ENCODE measurements at regions not wholly inside any gene's neighbourhood (a gene's known extent, or its start where the extent isn't known, plus 50 kb on each side); places are given as distances from the start of the nearest gene placed in this dataset.

DNA sequence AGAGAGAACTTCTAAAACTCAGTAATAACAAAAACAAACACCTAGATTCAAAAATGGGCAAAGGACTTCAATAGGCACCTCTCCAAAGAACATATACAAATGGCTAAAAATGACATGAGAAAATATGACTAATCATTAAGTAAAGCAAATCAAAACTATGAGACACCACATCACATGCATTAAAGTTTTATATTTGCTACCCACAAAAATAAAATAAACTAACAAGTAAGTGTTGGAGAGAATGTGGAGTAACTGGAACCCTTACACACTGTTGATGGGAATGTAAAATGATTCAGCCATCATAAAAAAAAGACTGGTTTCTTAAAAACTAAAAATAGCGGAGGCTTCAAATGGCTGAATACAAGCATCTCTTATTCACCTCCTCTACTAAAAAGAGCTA lies 262.1 kb upstream of the PKN2 start:
- Histone ChIP-seq H3K4me3 (no peak overlapping the region), H3K36me3 (ENCODE audit: insufficient read depth in 1 of 2, low read depth in 1 of 2) (no peaks in the 10 kb centered on the region), H3K9me3 (peaks cover 11% of the 10 kb centered on the region), H3K27me3 (ENCODE audit: insufficient read depth in 3 of 3, low read length in 2 of 3) (no peaks in the 10 kb centered on the region), H3K4me1 (no peaks in the 10 kb centered on the region), H3K27ac (no peak overlapping the region)
- no peak for ATAC-seq
- TF ChIP-seq, protein P1, sequence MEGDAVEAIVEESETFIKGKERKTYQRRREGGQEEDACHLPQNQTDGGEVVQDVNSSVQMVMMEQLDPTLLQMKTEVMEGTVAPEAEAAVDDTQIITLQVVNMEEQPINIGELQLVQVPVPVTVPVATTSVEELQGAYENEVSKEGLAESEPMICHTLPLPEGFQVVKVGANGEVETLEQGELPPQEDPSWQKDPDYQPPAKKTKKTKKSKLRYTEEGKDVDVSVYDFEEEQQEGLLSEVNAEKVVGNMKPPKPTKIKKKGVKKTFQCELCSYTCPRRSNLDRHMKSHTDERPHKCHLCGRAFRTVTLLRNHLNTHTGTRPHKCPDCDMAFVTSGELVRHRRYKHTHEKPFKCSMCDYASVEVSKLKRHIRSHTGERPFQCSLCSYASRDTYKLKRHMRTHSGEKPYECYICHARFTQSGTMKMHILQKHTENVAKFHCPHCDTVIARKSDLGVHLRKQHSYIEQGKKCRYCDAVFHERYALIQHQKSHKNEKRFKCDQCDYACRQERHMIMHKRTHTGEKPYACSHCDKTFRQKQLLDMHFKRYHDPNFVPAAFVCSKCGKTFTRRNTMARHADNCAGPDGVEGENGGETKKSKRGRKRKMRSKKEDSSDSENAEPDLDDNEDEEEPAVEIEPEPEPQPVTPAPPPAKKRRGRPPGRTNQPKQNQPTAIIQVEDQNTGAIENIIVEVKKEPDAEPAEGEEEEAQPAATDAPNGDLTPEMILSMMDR (IDR thresholded peaks at IDR 0.05): no peak
- intact Hi-C loops (cut with DNase I): no loop called here
- DNase-seq: no peak
- WGBS, 3 donors: 89 to 100% (median 97%) methylated on average over 1 of the region's 1 CpG

DNA sequence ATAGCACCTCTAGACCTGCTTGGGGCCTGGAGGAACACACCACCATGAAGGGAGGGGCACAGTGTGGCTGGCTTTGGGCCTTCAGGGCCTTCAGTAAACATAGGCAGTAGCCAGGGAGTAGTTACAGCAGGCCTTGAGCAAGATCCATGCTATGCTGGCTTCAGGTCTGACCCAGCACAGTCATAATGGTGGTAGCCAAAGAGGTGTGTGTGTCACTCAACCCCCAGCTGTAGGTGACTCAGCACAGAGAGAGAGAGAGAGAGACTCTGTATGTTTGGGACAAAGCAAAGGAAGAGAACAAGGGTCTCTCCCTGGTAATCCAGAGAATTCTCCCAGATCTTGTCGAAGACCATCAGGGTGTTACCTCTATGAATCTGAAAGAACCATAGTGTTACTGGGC lies 250.5 kb upstream of the PKN2 start:
- H3K9me3 ChIP-seq: peaks cover 14% of the 10 kb centered on the region
- no peaks in the 10 kb centered on the region for H3K4me1 ChIP-seq
- no peak overlapping the region for H3K4me3 ChIP-seq
- DNase-seq (no peak), ATAC-seq (no peak)
- no peaks in the 10 kb centered on the region for H3K36me3 ChIP-seq (ENCODE audit: insufficient read depth in 1 of 2, low read depth in 1 of 2)
- H3K27me3 ChIP-seq (ENCODE audit: insufficient read depth in 3 of 3, low read length in 2 of 3): no peaks in the 10 kb centered on the region
- WGBS, 3 donors: 81 to 92% (median 87%) methylated on average over 1 of the region's 1 CpG
- TF ChIP-seq, protein P1 (IDR thresholded peaks at IDR 0.05): no peak
- intact Hi-C loops (cut with DNase I): no loop called here
- H3K27ac ChIP-seq: no peak overlapping the region

DNA sequence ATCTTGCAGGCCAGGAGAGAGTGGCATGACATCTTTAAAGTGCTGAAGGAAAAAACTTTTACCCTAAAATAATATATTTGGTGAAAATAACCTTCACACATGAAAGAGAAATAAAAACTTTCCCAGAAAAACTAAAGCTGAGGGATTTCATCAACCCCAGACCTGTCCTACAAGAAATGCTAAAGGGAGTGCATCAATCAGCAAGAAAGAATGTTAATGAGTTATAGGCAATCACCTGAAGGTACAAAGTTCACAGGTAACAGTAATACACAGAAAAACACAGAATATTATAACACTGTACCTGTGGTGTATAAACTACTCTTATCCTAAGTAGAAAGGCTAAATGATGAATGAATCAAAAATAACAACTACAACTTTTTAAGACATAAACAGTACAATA lies 249.2 kb upstream of the PKN2 start:
- ATAC-seq: no peak
- Histone ChIP-seq H3K27me3 (ENCODE audit: insufficient read depth in 3 of 3, low read length in 2 of 3) (no peaks in the 10 kb centered on the region), H3K36me3 (ENCODE audit: insufficient read depth in 1 of 2, low read depth in 1 of 2) (no peaks in the 10 kb centered on the region), H3K4me1 (no peaks in the 10 kb centered on the region), H3K27ac (no peak overlapping the region), H3K4me3 (no peak overlapping the region), H3K9me3 (peaks cover 14% of the 10 kb centered on the region)
- no peak for DNase-seq
- TF ChIP-seq, protein P1 (IDR thresholded peaks at IDR 0.05): no peak
- intact Hi-C loops (cut with DNase I): no loop called here

DNA sequence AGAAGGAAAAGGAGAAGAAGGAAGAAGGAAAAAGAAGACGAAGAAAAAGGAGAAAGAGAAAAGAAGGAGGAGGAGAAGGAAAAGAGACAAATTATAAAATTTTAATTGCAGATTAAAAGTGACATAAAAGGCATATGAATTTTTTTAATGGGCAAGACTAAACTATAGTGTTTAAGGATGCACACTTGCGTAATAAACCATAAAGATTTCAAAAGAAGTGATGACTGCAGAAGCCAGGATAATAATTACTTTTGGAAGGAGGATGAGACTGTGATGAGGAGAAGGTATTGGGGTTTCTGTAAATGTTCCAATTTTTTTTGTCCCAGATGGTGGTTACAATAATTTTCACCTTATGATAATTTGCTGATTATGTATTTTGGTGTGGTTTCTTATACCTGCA lies 243.1 kb upstream of the PKN2 start:
- no peak for ATAC-seq
- 74 to 92% (median 80%) methylated on average over 2 of the region's 2 CpGs for WGBS, 3 donors
- H3K27me3 ChIP-seq (ENCODE audit: insufficient read depth in 3 of 3, low read length in 2 of 3): no peaks in the 10 kb centered on the region
- intact Hi-C loops (cut with DNase I): no loop called here
- H3K9me3 ChIP-seq: peaks cover 16% of the 10 kb centered on the region
- H3K36me3 ChIP-seq (ENCODE audit: insufficient read depth in 1 of 2, low read depth in 1 of 2): no peaks in the 10 kb centered on the region
- no peak overlapping the region for H3K4me3 ChIP-seq
- no peaks in the 10 kb centered on the region for H3K4me1 ChIP-seq
- DNase-seq: no peak
- H3K27ac ChIP-seq: no peak overlapping the region
- TF ChIP-seq, protein P1 (IDR thresholded peaks at IDR 0.05): no peak

DNA sequence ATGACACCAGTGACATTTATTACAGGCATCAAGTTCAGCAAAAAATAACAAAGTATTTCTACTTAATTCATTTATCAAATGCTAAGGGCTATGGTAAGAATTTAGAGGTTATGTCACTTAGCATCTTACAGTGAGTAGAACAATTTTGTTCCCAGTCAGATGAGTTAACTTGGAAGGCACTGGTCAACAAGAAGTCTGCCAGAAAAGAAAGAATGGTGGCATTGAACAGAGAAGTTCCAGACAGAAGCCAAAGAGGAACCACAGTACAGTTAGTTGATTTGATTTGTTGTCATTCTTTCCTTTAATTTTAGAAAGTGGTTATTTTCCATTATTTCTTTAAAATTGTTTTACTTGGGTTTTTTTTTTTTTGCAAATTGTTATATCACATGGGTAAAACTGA lies 232.2 kb upstream of the PKN2 start:
- TF ChIP-seq, protein P1 (IDR thresholded peaks at IDR 0.05): no peak
- Histone ChIP-seq H3K27me3 (ENCODE audit: insufficient read depth in 3 of 3, low read length in 2 of 3) (no peaks in the 10 kb centered on the region), H3K4me3 (no peak overlapping the region), H3K9me3 (no peaks in the 10 kb centered on the region), H3K4me1 (no peaks in the 10 kb centered on the region), H3K36me3 (ENCODE audit: insufficient read depth in 1 of 2, low read depth in 1 of 2) (no peaks in the 10 kb centered on the region), H3K27ac (no peak overlapping the region)
- ATAC-seq: no peak
- intact Hi-C loops (cut with DNase I): no loop called here
- no peak for DNase-seq
